HS-27A (cell line): ENCODE measurements at regions not wholly inside any gene's neighbourhood (a gene's known extent, or its start where the extent isn't known, plus 50 kb on each side); places are given as distances from the start of the nearest gene placed in this dataset.

Experiments
- DNase-seq: peaks from one replicate; pipeline ENCODE4 v3.0.0-alpha.2; 2012; ENCODE audit warnings: low read depth, missing footprints

DNA sequence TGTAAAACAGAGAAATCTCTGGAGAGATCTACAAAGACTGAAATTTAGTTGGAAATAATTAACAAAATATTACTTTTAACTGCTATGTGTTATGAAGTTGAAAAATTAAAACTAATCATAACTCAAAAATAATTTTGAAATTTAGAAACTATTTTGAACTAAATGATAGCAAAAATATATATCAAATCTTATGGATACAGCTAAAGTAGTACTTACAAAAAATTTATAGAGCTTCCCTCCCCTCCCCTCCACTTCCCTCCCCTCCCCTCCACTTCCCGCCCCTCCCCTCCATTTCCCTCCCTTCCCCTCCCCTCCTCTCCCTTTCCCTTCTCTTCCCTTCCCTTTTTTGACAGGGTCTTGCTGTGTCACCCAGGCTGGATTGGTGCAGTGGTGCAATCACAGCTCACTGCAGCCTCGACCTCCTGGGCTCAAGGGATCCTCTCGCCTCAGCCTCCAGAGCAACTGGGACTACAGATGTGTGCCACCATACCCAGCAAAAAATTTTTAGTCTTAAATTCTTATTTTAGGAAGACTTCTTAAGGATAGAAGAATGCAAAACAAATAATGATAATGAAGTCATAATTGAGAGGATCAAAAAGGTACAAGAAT, 87.2 kb upstream of the RGS17 start:
- no peak for DNase-seq

DNA sequence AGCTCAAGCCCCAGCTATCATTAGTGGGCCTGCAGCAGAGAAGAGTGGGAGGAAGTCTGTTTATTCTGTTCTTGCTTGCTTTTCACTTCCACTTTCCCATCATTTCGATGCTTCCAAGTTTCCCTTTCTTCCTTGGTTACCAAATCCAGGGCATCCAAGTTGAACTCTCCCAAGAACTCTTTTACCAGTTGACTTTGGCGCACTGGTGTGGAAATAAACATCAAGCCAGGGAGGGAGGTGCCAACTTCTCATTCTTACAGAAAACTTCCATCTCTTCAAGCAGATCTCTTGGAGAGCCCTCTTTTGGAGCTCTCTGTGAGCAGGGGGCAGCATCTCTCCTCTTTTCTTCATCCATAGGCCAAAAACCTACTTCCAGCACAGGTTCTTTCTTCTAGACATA, 85.7 kb upstream of the RGS17 start:
- no peak for DNase-seq

DNA sequence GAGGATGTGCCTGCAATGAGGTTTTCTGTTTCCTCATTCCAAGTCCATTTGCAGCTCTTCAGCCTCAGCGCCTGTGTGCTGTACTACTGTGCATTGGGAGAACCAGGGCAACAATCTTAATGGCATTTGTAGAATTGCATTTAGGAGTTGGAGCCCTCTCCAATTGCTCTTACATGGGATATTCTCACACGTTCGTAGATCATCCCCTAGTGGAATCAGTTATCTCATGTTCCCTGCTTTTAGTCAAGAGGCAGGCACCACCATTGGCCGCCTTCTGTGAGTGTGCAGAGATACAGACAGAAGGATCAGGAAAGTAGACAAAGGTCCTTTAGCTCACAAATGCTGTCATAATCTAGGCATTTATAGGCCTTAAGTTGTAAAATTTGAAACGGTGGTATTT, 84.2 kb upstream of the RGS17 start:
- no peak for DNase-seq

DNA sequence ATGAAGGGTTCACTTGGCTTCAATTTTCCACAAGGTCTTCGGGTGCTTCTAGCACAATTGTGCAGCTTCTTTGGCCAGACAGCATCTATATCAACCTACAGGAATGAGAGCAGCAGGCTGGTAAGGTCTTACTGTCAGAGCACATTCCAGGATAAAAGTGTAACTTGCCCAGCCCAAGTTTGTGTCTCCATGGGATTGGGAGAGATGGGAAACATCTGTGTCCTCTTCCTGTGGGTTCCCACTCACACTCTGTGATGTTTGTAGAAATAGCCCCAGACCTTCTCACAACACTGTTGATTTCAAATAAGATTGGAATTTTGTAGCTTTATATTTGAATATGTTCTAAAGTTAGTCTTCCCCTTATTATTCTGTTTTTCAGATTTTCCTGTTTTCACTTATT, 83.4 kb upstream of the RGS17 start:
- no peak for DNase-seq

DNA sequence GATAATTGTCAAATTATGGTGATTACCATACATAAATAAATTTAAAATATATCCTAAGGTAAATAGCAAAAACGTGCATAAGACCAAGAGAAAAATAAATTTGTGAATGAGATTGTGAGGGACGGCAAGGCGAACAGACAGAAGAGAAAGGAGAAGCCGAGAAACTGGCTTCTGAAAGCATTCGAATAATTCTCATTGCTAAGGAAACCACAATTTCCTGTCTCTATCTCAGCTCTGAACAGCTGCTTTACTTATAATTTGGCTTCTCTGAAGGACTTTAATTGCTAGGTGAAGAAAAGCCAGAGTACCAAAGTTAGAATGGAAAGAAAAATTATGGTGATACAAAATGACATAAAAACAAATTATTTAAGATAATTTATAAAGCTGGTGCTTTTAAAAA, 79.0 kb upstream of the RGS17 start:
- DNase-seq: no peak

DNA sequence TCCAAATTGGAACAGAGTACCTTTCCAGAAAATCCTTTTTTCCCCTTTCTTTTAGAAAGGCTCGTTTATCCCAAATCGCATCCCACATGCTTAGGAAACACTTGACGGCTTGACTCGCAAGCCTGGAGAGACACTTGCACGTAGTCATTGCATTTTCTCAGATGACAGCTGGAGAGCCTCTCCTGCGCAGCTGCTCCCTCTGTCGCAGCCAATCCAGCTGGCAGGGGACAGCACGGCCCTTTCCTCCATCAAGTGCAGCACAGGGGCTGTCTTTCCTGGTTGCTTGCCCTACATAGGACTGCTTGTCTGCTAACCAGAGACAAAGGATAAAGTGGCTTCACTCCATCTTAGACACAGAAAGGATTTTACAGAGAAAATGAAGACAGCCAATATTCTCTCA, 77.6 kb upstream of the RGS17 start:
- DNase-seq: no peak

DNA sequence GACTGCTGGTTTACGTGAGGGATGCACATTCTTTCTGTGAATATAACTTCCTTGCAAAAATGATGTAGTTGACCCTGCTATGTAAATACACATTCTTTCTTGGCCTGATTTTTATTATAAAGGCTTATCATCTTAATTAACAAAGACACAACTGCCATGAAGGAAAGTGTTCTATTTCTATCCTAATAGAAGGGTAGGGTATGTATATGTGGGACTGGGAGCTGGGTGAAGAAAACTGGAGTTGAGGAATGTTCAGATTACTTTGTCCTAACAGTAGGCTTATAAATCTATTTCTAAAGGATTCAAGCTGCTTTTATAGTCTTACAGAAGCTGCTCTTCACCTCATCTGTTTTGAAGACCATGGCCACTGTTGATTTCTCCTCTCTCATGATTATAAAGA, 76.5 kb upstream of the RGS17 start:
- no peak for DNase-seq

DNA sequence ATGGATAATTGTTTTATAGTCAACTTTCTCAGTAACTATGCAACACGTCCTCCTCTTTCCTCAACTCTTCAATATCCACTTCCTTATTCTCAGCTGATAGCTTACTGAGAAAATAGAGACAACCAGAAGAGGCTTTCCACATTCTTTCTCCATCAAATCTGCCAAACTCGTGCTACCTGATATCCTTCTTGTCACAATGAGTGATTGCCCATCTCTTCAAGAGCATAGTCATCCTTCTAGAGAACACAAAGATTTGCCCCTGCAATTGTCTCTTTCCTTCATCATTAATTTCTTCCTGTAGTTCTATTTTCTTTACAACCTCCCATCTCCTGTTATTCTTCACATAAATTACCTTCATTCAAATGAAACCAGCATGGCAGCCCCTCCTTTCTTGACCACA, 75.9 kb upstream of the RGS17 start:
- no peak for DNase-seq

DNA sequence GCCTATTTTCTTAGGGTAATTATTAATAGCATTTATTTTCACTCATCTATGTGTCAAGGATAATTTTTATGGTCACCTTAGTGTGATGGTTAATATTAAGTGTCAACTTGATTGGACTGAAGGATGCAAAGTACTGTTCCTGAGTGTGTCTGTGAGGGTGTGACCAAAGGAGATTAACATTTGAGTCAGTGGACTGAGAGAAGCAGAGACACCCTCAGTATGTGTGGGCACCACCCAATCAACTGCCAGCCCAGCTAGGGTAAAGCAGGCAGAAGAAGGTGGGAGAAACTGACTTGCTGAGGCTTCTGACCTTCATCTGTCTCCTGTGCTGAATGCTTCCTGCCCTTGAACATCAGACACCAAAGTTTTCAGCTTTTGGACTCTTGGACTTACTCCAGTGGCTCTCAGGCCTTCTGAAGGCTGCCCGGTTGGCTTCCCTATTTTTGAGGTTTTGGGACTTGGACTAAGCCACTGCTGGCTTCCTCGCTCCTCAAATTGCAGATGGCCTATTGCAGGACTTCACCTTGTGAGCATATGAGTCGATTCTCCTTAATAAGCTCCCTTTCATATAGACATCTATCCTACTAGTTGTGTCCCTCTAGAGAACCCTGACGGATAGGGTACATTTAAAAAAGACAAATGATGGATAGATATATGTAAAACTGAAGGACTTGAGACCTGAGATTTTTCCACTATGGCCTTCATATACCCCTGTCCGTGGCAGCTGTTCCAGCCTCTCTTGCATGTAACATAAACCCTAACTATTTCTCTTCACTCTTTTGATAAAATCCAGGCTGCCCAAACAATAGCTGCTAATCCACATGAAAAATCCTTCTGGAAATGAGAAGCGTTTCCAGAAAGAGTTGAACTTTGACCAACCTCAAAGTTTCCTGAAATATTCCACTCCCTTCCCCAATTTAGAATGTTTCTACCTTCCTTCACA, 62.1 kb upstream of the RGS17 start:
- no peak for DNase-seq

DNA sequence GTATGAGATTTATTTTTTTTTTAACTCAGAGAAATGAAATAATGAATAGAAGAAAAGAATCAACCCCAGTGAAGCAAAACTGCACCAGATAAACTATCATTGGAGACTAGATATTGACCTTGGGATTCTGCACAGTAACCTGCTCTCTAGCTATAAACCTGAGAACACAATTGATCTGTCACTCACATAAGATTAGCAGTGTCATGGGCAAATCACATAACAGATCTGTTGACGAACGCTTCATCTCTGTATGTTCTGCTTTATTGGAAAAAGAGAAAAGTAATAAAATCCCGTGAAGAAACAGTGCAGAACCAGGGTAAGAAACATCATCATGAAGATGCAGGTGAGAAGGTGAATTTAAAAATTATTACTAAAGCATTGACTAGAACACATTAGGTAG, 52.8 kb upstream of the RGS17 start:
- DNase-seq: no peak
